Mammary epithelial cell (primary cell): ENCODE measurements at regions not wholly inside any gene's neighbourhood (a gene's known extent, or its start where the extent isn't known, plus 50 kb on each side); places are given as distances from the start of the nearest gene placed in this dataset.

Experiments
- CTCF ChIP-seq, 2 donors: IDR thresholded peaks in 1 of 2; conservative IDR thresholded peaks in 1 of 2; 2 replicates each; pipeline ENCODE4 v1.5.1; 2011 to 2012; ENCODE audit warnings: inconsistent platforms in 2 of 2, low read length in 2 of 2, mild to moderate bottlenecking in 2 of 2, control low read depth in 1 of 2, low read depth in 1 of 2; ENCODE audit not compliant: insufficient read depth in 1 of 2; ENCODE audit errors: extremely low read depth in 1 of 2
- EZH2 ChIP-seq: IDR thresholded peaks from 2 replicates; pipeline ENCODE4 v1.6.1; 2012; ENCODE audit warnings: low read length, inconsistent platforms, borderline replicate concordance

- TF ChIP-seq EZH2: no peak
- TF ChIP-seq CTCF (conservative IDR thresholded peaks at IDR 0.05 in 1 of 2, IDR thresholded peaks at IDR 0.05 in 1 of 2; ENCODE audit: extremely low read depth in 1 of 2, insufficient read depth in 1 of 2, low read depth in 1 of 2, low read length in 2 of 2): no peak
Measured at GRCh38 chr7:20906801-20907453, 120.2 kb upstream of the SP8 start.
